ENCODE measurements at regions not wholly inside any gene's neighbourhood (a gene's known extent, or its start where the extent isn't known, plus 50 kb on each side); places are given as distances from the start of the nearest gene placed in this dataset.

DNA sequence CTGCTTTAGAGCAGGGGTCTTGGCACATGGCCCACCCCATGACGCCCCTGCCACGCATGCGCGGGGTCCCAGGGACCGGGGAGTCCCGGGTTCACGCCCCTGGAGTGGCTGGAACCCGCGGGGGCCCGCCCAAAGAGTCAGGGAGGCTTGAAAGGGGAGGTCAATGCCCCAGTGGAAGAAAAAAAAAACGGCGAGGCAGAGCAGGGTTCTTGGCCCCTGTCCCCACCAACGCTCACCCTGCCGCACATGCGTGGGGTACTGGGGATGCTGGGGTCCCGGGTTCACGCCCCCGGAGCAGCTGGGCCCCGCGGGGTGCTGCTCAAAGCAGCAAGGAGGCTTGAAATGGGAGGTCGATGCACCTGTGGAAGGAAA lies 319.1 kb downstream of the ALG10 start:
- H4K20me1 ChIP-seq (ENCODE audit: low read depth, low read length), result no peaks in the 10 kb centered on the region
- no peak overlapping the region for H2AFZ ChIP-seq (ENCODE audit: low read depth, low read length, severe bottlenecking)
- H3K9ac ChIP-seq (ENCODE audit: low read length), result no peak overlapping the region
- H3K27me3 ChIP-seq (ENCODE audit: low read length), result no peaks in the 10 kb centered on the region
- no peaks in the 10 kb centered on the region for H3K9me3 ChIP-seq (ENCODE audit: insufficient read depth, low read length)
- H3K36me3 ChIP-seq (ENCODE audit: low read length), result no peaks in the 10 kb centered on the region
- no peaks in the 10 kb centered on the region for H3K9me2 ChIP-seq (replicated peaks; ENCODE audit: insufficient read depth, low read length)
- H3F3A ChIP-seq (ENCODE audit: insufficient read depth), result no peaks in the 10 kb centered on the region
- no peak overlapping the region for H3K4me2 ChIP-seq (ENCODE audit: low read depth, low read length, poor library complexity, severe bottlenecking)
- no peak overlapping the region for H3K27ac ChIP-seq (ENCODE audit: low read depth, low read length)
- no peaks in the 10 kb centered on the region for H3K79me2 ChIP-seq (ENCODE audit: insufficient read depth, low read length)
- TF ChIP-seq EZH2phosphoT487 (conservative IDR thresholded peaks at IDR 0.05; ENCODE audit: low read length), result no peak
- TF ChIP-seq, protein P1, sequence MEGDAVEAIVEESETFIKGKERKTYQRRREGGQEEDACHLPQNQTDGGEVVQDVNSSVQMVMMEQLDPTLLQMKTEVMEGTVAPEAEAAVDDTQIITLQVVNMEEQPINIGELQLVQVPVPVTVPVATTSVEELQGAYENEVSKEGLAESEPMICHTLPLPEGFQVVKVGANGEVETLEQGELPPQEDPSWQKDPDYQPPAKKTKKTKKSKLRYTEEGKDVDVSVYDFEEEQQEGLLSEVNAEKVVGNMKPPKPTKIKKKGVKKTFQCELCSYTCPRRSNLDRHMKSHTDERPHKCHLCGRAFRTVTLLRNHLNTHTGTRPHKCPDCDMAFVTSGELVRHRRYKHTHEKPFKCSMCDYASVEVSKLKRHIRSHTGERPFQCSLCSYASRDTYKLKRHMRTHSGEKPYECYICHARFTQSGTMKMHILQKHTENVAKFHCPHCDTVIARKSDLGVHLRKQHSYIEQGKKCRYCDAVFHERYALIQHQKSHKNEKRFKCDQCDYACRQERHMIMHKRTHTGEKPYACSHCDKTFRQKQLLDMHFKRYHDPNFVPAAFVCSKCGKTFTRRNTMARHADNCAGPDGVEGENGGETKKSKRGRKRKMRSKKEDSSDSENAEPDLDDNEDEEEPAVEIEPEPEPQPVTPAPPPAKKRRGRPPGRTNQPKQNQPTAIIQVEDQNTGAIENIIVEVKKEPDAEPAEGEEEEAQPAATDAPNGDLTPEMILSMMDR (IDR thresholded peaks at IDR 0.05; ENCODE audit: insufficient read depth, low read length, poor library complexity, severe bottlenecking), result no peak
- no peak overlapping the region for H3K4me3 ChIP-seq (ENCODE audit: insufficient read depth, low read length, poor library complexity, severe bottlenecking)

DNA sequence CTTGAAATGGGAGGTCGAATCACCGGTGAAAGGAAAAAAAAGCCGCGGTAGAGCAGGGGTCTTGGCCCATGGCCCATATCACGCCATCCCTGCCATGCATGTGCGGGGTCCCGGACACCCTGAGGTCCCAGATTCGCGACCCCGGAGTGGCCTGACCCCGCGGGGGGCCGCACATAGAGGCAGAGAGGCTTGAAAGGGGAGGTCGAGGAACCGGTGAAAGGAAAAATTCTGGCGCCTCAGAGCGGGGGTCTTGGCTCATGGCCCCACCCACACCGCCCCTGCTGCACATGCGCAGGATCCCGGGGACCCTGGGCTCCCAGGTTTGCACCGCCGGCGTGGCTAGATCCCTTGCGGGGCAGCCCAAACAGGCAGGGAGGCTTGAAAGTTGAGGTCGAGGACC lies 319.8 kb downstream of the ALG10 start:
- H3K9me3 ChIP-seq (ENCODE audit: insufficient read depth, low read length), result no peaks in the 10 kb centered on the region
- H3K4me3 ChIP-seq (ENCODE audit: insufficient read depth, low read length, poor library complexity, severe bottlenecking), result no peak overlapping the region
- no peak overlapping the region for H2AFZ ChIP-seq (ENCODE audit: low read depth, low read length, severe bottlenecking)
- H3K27me3 ChIP-seq (ENCODE audit: low read length), result no peaks in the 10 kb centered on the region
- no peaks in the 10 kb centered on the region for H3K79me2 ChIP-seq (ENCODE audit: insufficient read depth, low read length)
- no peaks in the 10 kb centered on the region for H4K20me1 ChIP-seq (ENCODE audit: low read depth, low read length)
- TF ChIP-seq, protein P1 (IDR thresholded peaks at IDR 0.05; ENCODE audit: insufficient read depth, low read length, poor library complexity, severe bottlenecking), result no peak
- no peak for TF ChIP-seq EZH2phosphoT487 (conservative IDR thresholded peaks at IDR 0.05; ENCODE audit: low read length)
- H3K36me3 ChIP-seq (ENCODE audit: low read length), result no peaks in the 10 kb centered on the region
- no peaks in the 10 kb centered on the region for H3K9me2 ChIP-seq (replicated peaks; ENCODE audit: insufficient read depth, low read length)
- no peak overlapping the region for H3K9ac ChIP-seq (ENCODE audit: low read length)
- H3F3A ChIP-seq (ENCODE audit: insufficient read depth), result no peaks in the 10 kb centered on the region
- no peak overlapping the region for H3K27ac ChIP-seq (ENCODE audit: low read depth, low read length)
- H3K4me2 ChIP-seq (ENCODE audit: low read depth, low read length, poor library complexity, severe bottlenecking), result no peak overlapping the region

DNA sequence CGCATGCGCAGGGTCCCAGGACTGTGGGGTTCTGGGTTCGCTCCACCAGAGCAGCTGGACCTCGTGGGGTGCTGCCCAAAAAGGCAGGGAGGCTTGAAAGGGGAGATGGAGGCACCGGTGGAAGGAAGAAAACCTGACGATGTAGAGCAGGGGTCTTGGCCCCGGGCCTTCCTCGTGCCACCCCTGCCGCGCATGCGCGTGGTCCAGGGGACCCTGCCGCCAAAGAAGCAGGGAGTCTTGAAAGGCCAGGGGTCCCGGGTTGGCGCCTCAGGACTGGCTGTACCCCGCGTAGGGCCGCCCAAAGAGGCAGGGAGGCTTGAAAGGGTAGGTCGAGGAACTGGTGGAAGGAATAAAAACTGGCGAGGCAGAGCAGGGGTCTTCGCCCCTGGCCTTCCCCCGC lies 321.0 kb downstream of the ALG10 start:
- H3K27me3 ChIP-seq (ENCODE audit: low read length), result no peaks in the 10 kb centered on the region
- no peak overlapping the region for H3K4me2 ChIP-seq (ENCODE audit: low read depth, low read length, poor library complexity, severe bottlenecking)
- no peak overlapping the region for H3K27ac ChIP-seq (ENCODE audit: low read depth, low read length)
- H3K4me3 ChIP-seq (ENCODE audit: insufficient read depth, low read length, poor library complexity, severe bottlenecking), result no peak overlapping the region
- H3F3A ChIP-seq (ENCODE audit: insufficient read depth), result no peaks in the 10 kb centered on the region
- no peaks in the 10 kb centered on the region for H3K79me2 ChIP-seq (ENCODE audit: insufficient read depth, low read length)
- H3K9me3 ChIP-seq (ENCODE audit: insufficient read depth, low read length), result no peaks in the 10 kb centered on the region
- no peak overlapping the region for H3K9ac ChIP-seq (ENCODE audit: low read length)
- TF ChIP-seq, protein P1 (IDR thresholded peaks at IDR 0.05; ENCODE audit: insufficient read depth, low read length, poor library complexity, severe bottlenecking), result no peak
- TF ChIP-seq EZH2phosphoT487 (conservative IDR thresholded peaks at IDR 0.05; ENCODE audit: low read length), result no peak
- no peaks in the 10 kb centered on the region for H3K36me3 ChIP-seq (ENCODE audit: low read length)
- H4K20me1 ChIP-seq (ENCODE audit: low read depth, low read length), result no peaks in the 10 kb centered on the region
- H2AFZ ChIP-seq (ENCODE audit: low read depth, low read length, severe bottlenecking), result no peak overlapping the region
- no peaks in the 10 kb centered on the region for H3K9me2 ChIP-seq (replicated peaks; ENCODE audit: insufficient read depth, low read length)

- TF ChIP-seq, protein P1 (IDR thresholded peaks at IDR 0.05; ENCODE audit: insufficient read depth, low read length, poor library complexity, severe bottlenecking), result no peak
- TF ChIP-seq EZH2phosphoT487 (conservative IDR thresholded peaks at IDR 0.05; ENCODE audit: low read length), result no peak
These were observed 321.5 kb downstream of the ALG10 start for GRCh38 chr12:34343766-34344165.

More at GRCh38 chr12:34343766-34344165, 321.5 kb downstream of the ALG10 start:
- H3K9ac ChIP-seq (ENCODE audit: low read length), result no peak overlapping the region
- no peaks in the 10 kb centered on the region for H3K9me2 ChIP-seq (replicated peaks; ENCODE audit: insufficient read depth, low read length)
- no peak overlapping the region for H2AFZ ChIP-seq (ENCODE audit: low read depth, low read length, severe bottlenecking)
- no peaks in the 10 kb centered on the region for H3K9me3 ChIP-seq (ENCODE audit: insufficient read depth, low read length)
- no peaks in the 10 kb centered on the region for H4K20me1 ChIP-seq (ENCODE audit: low read depth, low read length)
- no peak overlapping the region for H3K27ac ChIP-seq (ENCODE audit: low read depth, low read length)
- no peak overlapping the region for H3K4me3 ChIP-seq (ENCODE audit: insufficient read depth, low read length, poor library complexity, severe bottlenecking)
- H3K4me2 ChIP-seq (ENCODE audit: low read depth, low read length, poor library complexity, severe bottlenecking), result no peak overlapping the region
- no peaks in the 10 kb centered on the region for H3K27me3 ChIP-seq (ENCODE audit: low read length)
- H3K79me2 ChIP-seq (ENCODE audit: insufficient read depth, low read length), result no peaks in the 10 kb centered on the region
- H3F3A ChIP-seq (ENCODE audit: insufficient read depth), result no peaks in the 10 kb centered on the region
- H3K36me3 ChIP-seq (ENCODE audit: low read length), result no peaks in the 10 kb centered on the region
